MM.1S (cell line): ENCODE measurements at regions not wholly inside any gene's neighbourhood (a gene's known extent, or its start where the extent isn't known, plus 50 kb on each side); places are given as distances from the start of the nearest gene placed in this dataset.

Source experiments
- CTCF ChIP-seq: fragments of 300-600 bp; sonication (generic); IDR thresholded peaks from 2 replicates; pipeline ENCODE4 v1.5.1; 2016; ENCODE audit warnings: antibody characterized with exemption, low read length, mixed read lengths
- EZH2 ChIP-seq: fragments of 300-600 bp; sonication (generic); optimal IDR thresholded peaks from 2 replicates; pipeline ENCODE3; 2017; ENCODE audit warnings: low read depth, mild to moderate bottlenecking, antibody characterized with exemption, low read length, mixed read lengths
- EZH2phosphoT487 ChIP-seq: fragments of 300-600 bp; sonication (generic); IDR thresholded peaks from 2 replicates; pipeline ENCODE4 v1.6.1; 2018; ENCODE audit warnings: antibody characterized with exemption, low read length

- no peak for TF ChIP-seq CTCF
- no peak for TF ChIP-seq EZH2phosphoT487
- no peak for TF ChIP-seq EZH2
Observed at GRCh38 chr2:118557016-118557415, 290.4 kb downstream of the EN1 start.
